ENCODE measurements at regions not wholly inside any gene's neighbourhood (a gene's known extent, or its start where the extent isn't known, plus 50 kb on each side); places are given as distances from the start of the nearest gene placed in this dataset.

DNA sequence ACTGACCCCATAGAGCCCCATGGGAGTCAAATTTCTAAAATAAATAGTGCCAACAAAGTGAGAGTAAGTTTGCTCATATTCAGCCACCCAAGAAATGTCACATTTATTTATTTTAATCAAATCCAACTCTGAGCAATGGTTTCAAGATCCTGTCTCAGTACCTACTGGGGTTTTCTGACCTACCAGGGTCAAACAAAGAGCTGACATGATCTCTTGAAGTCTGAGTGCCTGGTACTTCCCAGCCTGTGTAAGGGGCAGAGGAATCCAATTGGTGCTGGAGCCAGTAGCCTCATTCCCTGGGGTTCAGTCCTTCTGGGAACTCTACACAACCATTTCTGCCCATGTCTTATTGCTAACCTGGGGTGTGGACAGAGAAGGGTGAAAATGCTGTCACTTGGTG, 104.6 kb upstream of the SERP2 start:
- H3K14ac ChIP-seq (ENCODE audit: insufficient read depth, low read length), result no peak overlapping the region
- H2BK15ac ChIP-seq (ENCODE audit: low read depth, low read length), result no peak overlapping the region
- H3K79me1 ChIP-seq (ENCODE audit: insufficient read depth, low read depth, low read length, poor library complexity, severe bottlenecking), result no peaks in the 10 kb centered on the region
- no peak overlapping the region for H3K4me2 ChIP-seq (ENCODE audit: insufficient read depth, insufficient read length, low read length)
- TF ChIP-seq, protein P1, sequence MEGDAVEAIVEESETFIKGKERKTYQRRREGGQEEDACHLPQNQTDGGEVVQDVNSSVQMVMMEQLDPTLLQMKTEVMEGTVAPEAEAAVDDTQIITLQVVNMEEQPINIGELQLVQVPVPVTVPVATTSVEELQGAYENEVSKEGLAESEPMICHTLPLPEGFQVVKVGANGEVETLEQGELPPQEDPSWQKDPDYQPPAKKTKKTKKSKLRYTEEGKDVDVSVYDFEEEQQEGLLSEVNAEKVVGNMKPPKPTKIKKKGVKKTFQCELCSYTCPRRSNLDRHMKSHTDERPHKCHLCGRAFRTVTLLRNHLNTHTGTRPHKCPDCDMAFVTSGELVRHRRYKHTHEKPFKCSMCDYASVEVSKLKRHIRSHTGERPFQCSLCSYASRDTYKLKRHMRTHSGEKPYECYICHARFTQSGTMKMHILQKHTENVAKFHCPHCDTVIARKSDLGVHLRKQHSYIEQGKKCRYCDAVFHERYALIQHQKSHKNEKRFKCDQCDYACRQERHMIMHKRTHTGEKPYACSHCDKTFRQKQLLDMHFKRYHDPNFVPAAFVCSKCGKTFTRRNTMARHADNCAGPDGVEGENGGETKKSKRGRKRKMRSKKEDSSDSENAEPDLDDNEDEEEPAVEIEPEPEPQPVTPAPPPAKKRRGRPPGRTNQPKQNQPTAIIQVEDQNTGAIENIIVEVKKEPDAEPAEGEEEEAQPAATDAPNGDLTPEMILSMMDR (conservative IDR thresholded peaks at IDR 0.05), result no peak
- H2BK5ac ChIP-seq (ENCODE audit: insufficient read length, low read length), result no peak overlapping the region
- Mint-ChIP-seq H3K27me3 (ENCODE audit: low read depth) (peaks cover 6% of the 10 kb centered on the region), H3K9me3 (peaks cover 8 to 10% of the 10 kb centered on the region in 2 experiments), H3K36me3 (ENCODE audit: insufficient read depth in 1 of 3, low read depth in 3 of 3) (peaks cover 0 to 9% (median 0%) of the 10 kb centered on the region in 3 experiments; a peak in 4 of 7 replicates), H3K4me1 (peaks cover 5 to 11% of the 10 kb centered on the region in 2 experiments; a peak in 3 of 4 replicates), H3K4me3 (no peak overlapping the region), H3K27ac (no peak overlapping the region)
- H3K23me2 ChIP-seq (ENCODE audit: insufficient read length, low read depth, low read length, poor library complexity, severe bottlenecking), result no peaks in the 10 kb centered on the region
- no peaks in the 10 kb centered on the region for H3K79me2 ChIP-seq (ENCODE audit: insufficient read depth, low read length)
- H3K9ac ChIP-seq (ENCODE audit: extremely low read depth, insufficient read length, low read length), result no peak overlapping the region
- no peak overlapping the region for H3K27ac ChIP-seq (ENCODE audit: insufficient read length, low read depth, low read length)
- no peak overlapping the region for H2AK5ac ChIP-seq (ENCODE audit: insufficient read length, low read length)
- H2BK20ac ChIP-seq (ENCODE audit: low read depth, low read length, poor library complexity, severe bottlenecking), result no peak overlapping the region
- no peak overlapping the region for H3T11ph ChIP-seq (ENCODE audit: low read length)
- no peak overlapping the region for H4K91ac ChIP-seq (ENCODE audit: insufficient read length, low read depth, low read length)
- no peak overlapping the region for H4K8ac ChIP-seq (replicated peaks; ENCODE audit: insufficient read length, low read depth, low read length)
- H3K4ac ChIP-seq (ENCODE audit: low read depth, low read length), result no peak overlapping the region
- no peak overlapping the region for H3K23ac ChIP-seq (ENCODE audit: insufficient read length, low read depth, low read length)
- H3K9me3 ChIP-seq (ENCODE audit: control insufficient read depth, low read depth, low read length), result no peaks in the 10 kb centered on the region
- H3K56ac ChIP-seq (ENCODE audit: insufficient read length, low read depth, low read length), result no peak overlapping the region
- H3K4me1 ChIP-seq (ENCODE audit: insufficient read depth, low read length), result no peaks in the 10 kb centered on the region
- H2BK120ac ChIP-seq (ENCODE audit: low read depth, low read length, poor library complexity, severe bottlenecking), result no peak overlapping the region
- H4K20me1 ChIP-seq (ENCODE audit: control insufficient read depth, insufficient read depth, insufficient read length), result no peaks in the 10 kb centered on the region
- no peak overlapping the region for H2AFZ ChIP-seq (ENCODE audit: low read length)
- H2BK12ac ChIP-seq (ENCODE audit: insufficient read length, low read depth, low read length), result no peak overlapping the region
- DNase-seq, result no peak
- no peak overlapping the region for H3K18ac ChIP-seq (ENCODE audit: insufficient read length, low read depth, low read length)
- no peak overlapping the region for H4K5ac ChIP-seq (ENCODE audit: insufficient read length, low read depth, low read length)
- H3K27me3 ChIP-seq (ENCODE audit: insufficient read depth, low read length), result no peaks in the 10 kb centered on the region

Measured in H9 (cell line).